HG03571 (cell line): ENCODE measurements at regions not wholly inside any gene's neighbourhood (a gene's known extent, or its start where the extent isn't known, plus 50 kb on each side); places are given as distances from the start of the nearest gene placed in this dataset.

ENCODE experiments used
- ATAC-seq: cut with Tn5 transposase; IDR thresholded peaks from one replicate; pipeline ENCODE4 v1.9.1; 2021; ENCODE audit not compliant: unreplicated experiment

DNA sequence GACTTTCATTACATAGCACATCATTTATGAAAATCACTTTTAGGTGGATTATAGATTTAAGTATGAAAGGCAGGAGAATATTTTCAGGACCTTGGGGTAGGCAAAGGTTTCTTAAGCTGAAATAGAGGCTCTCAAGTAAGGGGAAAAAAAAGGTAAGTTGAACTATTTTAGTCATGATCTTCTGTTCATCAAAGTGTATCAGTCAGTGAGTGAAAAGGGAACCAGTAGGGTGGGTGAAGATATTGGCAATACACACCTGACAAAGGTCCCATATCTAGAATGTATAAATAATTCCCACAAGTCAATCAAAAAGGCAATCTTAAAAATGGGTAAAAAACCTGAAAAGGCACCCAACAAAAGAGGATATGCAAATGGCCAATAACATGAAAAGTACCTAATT lies 218.6 kb downstream of the KLF13 start:
- no peak for ATAC-seq

DNA sequence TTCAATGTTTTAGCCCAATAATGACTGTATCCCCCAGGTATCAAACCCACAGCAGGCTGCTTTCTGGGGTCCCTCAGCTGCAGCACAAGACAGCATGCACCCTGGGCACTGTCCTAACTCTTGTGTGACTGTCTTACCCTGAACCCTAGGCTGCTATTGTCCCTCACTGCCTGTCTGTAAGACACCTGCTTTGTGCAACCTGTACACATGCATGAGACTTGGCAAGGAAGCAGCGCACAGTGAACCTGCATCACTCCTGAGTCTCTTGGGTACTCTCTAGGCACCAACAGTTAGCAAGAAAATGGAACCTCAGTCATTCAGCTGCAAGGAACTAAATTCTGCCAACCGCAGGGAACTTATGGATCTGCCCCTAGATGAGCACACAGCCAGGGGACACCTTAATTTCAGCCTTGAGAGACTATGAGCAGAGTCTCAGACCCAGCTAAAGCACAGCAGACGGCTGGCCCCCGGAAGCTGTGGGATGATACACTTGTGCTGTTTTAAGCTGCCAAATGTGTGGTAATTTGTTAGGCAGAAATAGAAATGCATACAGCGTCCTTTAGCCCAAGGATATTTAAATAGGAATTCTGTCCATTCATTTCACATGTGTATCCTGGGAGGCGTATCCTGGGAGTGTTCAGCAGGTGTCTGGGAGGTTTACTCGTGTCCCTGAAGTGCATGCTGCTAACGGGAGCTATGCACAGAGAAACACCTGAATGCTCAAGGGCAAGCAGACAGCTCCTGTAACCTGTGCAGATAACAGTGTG lies 223.8 kb downstream of the KLF13 start:
- no peak for ATAC-seq

DNA sequence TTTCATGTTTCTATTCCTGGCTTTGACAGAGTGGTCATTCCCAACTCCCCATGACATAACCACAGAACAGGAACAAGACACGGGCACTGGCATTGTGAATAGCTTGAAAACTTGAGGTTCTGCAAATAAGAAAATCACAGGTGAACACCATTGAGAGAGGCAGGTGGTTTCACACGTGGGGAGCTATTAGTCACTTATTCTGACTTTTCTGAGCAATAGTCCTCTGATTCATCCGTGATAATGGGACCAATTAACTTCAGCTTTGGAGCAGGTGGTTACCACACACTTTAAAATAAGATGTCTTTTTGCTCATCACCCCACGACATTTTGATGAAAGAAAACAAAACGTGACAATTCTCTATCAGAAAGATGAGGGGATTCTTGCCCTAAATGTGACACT lies 224.7 kb downstream of the KLF13 start:
- no peak for ATAC-seq

DNA sequence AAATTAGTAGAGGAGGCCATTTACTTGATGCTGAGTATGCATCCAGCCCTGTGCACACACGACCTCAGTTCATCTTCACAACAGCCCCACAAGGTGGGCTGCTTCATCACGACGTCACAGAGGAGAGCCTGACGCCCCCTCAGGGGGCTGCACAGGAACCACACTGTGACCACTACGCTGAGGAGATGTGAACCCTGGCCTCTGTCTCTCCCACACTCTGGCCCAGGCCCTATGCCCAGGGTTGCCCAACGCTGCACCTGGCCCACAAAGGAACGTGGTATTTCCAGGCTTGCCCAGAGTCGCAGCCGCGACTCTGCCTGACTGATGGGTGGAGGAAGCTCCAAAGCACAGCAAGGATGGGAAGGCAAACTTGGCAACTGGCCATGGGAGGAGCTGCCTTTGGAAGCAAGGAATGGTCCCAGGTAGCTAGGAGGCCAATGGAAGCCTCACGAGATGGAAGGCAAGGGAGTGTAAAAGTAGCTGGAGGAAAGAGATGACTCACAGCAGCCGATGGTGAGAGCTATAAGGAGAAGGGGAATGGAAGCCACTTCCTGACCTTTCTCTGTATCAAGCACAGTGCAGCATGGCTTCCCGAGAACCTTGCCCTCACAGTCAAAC lies 226.0 kb downstream of the KLF13 start:
- no peak for ATAC-seq

DNA sequence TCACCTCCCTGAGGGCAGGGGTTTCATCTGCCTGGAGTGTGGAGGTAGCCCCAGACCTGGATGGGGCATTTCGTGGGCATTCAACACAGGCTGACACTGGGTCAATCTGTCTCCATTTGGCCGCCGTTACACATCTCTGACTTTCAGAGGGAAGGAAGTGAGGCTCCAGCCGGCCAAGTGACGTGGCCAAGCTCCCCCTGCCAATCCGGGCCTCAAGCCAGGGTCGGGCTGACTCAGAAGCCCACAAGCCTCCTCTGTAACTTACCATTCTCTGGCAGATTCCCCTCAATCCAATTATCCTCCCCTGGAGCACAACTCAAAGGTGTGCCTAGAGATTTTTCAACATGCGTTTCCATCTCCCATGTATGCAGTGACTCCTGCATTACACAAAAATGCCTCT lies 227.6 kb downstream of the KLF13 start:
- ATAC-seq = no peak

DNA sequence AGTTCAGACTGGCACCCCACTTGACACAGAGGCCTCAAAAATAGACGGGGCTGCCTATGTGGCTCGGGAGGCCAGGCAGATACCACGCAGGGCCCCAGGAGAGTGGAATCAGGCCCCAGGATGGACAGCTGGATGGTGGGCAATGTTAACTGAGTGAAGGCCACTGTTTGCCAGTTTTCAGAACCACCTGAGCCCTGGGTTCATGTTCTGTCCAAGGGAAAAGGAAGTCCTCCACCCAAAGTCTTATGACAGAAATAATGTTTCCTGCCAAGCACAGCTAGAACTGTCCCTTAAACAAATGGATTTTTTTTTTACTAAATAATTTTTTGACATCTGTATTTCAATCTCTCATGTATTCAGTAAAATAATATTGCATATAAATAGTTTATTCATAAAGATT lies 228.4 kb downstream of the KLF13 start:
- ATAC-seq = no peak

DNA sequence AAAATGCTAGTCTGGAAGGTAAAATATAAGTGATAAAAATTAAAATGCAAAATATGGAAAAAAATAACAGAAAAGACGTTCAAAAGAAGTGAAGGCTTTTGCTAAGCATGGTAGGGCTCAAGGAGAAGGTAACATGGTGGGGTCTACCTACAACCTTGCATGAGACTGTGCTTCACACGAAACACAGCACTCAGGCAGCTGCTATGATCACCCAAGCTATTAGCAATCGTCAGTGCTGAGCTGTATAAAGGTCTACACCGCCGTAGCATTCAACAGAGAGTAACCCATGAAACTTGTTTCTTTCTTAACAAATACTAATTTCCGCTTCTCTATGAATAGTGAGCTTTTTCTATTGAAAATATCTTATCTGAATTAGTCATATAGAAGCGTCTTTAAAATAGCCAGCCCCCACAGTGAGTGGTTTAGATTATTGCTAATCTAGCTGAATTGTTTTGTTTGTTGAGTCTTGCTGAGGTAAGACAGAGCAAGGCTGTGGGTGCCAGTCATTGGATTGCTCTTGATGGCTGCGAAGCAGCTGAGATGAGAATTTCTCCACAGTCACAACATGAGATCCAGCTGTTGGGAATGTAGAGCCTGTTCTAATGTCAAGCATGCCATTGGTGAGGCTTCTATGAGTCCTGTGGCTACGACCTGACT lies 230.0 kb downstream of the KLF13 start:
- ATAC-seq = no peak

DNA sequence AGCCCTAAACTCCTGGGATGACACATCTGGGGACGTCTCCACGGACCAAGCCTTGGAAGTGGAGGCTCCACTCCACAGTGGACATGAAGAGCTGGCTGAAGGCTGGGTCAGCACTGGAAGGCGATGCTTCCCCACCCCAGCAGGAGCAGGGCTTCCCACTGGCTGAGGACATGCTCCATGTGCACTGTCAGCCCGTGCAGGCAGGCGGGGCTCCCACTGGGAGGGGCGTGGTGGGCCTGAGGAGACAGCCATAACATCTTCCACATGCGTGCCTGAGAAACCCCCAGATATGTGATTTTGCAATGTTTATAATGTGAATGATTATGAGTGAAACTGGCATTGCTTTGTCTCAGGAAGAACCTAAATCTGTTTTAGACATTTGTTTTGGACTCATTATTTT lies 231.3 kb downstream of the KLF13 start:
- no peak for ATAC-seq

DNA sequence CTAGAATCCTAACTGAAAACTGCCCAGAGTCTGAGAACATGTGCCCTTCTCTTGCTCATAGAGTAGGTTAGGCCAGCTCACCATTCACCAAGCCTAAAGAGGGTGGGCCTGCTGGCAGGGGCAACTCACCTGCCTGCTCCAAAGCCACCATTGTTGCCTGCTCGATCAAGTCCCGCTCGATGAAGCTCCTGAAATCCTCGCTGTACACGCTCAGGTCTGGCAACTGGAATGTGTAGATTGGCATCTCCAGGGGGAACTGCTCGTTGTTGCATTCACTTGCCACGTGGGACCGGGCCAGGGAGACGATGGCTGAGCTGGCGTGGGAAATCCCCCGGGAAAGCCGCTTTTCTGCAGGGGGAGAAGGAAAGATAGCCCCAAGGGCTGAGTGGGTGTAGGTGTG lies 232.2 kb downstream of the KLF13 start:
- no peak for ATAC-seq

DNA sequence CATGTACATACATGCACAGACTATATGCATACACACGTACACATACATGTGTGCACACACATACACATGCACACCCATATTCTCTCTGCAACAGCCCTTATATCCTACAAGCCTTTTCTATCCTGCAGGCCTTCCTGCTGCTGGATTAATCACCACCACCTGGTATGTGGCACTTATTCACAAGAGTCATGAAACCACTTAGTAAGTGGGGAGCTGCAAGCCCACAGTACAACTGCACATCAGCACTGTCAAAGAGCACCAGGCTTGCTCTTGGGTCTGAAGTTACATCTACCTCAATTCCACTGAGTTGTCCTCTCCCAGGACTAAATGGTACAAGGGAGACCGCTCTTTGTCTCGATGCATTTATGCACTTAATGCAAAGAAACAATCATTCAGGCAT lies 233.2 kb downstream of the KLF13 start:
- no peak for ATAC-seq

DNA sequence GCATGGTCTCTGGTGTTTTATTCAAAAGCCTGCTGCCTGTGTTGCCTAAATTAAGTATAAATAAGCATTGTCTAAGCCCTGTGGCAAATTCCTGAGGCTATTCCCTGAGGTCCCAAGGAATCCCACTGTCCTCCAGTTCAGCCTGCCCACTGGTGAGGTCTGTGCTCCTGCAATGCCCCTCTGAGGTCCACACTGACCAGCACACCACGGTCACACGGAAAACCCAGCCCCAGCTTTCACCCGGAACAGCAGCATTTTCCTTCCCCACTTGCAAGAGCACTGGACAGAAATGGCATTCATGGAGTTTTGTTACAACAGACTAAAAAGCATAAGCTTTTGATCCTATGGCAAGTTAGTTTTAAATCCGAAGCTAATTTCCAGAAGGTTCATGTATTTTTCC lies 234.0 kb downstream of the KLF13 start:
- ATAC-seq = no peak

DNA sequence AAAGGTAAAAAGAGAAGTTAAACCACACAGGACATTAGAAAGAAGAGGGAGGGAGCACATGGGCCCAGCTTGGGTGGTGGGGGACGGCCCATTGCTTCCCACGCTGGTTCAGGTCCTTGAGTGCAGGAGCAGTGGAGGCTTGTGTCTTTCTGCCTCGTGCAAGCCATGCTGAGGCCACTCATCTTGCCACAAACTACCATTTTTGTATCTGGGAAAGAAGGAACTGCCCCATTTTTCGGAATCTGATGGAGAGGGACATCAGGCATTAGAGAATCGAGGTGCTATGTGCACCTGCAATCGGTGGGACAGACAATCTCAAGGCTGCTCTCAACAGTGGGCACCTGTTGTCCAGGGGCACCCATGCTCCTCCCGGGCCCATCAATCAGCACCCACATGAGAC lies 234.5 kb downstream of the KLF13 start:
- ATAC-seq = no peak

DNA sequence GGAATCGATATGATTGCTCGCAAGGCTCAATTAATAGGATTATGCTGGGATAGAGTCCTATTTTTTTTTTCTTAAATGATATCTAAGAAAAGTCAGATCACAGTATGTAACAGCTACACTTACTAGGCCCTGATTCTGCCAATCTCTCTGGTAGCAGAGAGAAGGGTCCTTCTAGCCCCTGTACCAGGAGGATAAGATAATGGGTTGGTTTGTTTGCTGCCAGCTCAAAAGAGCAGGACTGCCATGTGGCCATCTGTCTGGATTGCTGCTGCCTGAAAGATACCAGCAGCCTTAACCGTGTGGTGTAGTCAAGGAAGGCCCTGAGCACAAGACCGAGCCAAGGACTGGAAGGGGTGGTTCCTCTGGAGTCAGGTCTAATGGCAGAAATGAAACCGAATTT lies 236.4 kb downstream of the KLF13 start:
- ATAC-seq = no peak

DNA sequence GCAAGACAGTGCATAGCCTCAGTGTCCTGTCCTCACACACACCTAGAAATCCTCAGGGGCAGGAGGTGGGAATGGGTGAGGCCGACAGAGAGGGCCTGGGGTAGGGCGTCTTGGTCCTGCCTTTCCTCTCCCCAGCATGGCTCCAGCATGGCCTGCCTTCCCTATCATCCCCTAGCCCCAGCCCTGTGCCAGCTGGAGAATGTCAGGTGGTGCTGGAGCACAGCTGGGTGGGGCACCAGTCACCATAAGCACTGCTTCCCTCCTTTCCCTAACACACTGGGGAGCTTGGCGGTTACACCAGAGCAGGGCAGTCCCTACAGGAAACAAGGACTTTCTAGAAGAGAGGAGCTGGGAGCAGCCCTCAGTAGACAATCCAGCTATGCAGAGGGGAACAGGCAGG lies 236.8 kb downstream of the KLF13 start:
- no peak for ATAC-seq

DNA sequence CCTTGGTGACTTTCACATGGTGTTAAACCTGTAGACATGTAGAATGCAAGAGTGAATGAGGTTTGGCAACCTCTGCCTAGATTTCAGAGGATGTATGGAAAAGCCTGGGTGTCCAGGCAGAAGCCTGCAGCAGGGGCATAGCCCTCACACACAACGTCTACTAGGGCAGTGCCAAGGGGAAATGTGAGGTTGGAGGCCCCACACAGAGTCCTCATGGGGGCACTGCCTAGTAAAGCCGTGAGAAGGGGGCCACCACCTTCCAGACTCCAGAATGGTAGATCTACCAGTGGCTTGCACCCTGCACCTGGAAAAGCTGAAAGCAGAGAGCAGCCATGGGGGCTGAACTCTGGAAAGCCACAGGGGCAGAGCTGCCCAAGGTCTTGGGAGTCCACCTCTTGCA lies 241.2 kb downstream of the KLF13 start:
- no peak for ATAC-seq

DNA sequence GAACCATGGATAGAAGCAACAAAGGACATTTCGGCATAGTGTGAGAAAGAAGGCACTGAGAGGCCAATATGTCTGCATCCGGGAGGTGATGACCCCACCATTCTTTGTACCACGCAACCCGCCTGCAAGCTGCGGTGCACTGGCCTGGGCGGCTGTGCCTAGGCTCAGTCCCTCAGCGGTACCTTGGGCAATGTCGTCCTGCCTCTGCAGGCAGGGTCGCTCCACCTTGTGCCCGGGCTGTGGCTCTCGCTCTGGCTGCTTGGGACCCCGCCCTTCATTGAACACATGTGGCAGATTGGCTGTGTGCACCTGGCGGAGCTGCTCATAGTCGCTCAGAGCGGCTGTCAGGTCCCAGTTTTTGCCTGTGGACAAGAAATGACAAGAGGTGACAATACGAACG lies 243.2 kb downstream of the KLF13 start:
- ATAC-seq = no peak

DNA sequence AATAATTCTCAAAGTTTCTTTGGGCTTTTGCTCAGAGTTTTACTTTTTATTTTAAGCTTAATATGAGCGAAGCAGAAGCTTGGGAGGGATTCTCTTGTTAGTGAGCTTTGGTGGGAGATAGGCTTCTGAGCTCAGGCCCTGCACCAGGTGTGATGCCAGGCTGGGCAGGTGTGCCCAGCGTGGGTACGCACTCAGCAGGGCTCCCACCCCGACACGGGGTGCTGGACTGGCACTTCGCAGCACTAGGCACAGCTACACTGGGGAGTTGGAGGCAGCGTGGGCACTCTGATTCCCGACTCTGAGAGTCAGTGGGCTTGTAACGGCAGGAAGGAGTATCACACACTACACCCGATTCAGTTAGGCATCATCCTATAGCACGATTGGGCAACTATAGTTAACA lies 244.0 kb downstream of the KLF13 start:
- ATAC-seq = no peak

DNA sequence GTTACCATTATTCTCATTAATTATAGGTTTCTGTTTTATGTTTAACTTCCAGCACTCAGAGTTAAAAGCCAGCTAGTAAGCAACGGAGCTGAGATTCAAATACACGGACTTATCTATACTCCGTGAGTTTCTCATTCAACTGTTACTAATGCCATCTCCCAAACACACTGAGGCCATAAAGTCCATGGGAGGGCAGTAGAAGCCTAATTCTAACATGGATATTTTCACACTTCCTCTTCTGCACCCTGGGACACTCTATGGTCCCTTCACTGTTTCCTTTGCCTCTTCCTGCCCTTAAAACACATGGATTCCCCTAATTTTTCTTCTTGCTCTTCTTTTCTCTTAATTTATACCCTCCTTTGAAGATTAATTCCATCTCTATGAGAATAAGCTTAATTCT lies 245.0 kb downstream of the KLF13 start:
- ATAC-seq = no peak

DNA sequence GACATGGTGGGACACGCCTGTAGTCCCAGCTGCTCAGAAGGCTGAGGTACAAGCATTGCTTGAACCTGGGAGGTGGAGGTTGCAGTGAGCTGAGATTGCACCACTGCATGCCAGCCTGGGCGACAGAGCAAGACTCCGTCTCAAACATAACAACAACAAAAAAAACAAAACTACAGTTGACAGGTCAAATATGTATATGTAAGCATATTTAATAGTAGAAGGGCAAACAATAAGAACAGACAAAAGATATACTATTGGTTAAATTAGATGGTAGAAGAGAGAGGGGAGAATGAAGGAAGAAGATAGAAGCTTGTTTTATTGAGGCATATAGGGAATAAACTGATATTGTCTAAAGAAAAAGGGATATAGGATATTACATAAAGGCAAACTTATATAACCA lies 247.1 kb downstream of the KLF13 start:
- no peak for ATAC-seq

DNA sequence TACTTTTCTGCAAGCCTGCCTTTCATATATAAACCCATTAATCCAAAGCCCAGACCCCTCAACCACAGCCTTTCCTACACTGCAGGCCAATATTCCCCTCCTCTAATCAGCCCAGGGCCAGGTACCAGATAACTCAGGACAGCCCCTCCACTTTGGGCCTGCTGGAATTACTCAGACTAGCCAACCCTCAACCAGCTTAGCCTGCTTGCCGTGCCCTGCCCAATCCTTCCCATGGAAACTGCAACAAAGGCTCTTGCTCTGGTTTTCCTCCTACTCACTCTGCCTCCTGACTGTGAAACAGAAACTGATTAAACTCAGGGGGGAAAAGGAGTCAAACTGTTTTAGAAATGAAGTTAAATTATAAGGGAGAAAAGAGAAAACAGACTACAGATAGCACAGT lies 248.1 kb downstream of the KLF13 start:
- no peak for ATAC-seq

DNA sequence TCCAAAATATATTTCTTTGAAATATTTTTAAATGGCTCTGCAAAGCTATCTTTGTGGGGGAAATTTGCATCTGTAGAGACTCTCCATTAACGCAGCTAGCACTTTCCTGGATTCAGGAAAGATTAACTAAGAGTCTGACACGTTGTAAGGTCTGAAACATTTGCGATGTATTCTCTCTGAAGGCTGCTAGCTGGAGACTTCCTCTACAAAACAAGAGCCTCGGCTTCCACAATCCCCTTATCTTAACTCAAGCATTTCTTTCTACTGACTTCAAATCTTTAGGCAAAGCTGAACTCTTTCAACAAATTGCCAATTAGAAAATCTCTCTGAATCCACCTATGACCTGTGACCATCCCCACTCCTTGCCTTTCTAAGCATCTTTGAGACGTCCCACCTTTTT lies 250.5 kb downstream of the KLF13 start:
- ATAC-seq = no peak

DNA sequence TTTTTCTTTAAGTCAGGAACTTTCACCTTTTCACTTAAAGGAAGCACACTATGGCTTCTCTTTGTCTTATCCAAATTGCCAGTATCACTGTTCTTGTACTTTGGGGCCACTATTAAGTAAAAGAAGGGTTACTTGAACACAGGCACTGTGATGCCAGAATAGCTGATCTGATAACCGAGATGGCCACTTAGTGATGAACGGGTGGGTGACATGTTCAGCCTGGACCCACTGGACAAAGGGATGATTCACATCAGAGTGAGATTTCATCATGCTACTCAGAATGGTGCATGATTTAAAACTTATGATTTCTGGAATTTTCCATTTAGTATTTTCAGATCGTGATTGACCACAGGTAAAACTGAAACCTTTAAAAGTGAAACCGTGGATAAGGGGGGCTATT lies 252.6 kb downstream of the KLF13 start:
- ATAC-seq = no peak

DNA sequence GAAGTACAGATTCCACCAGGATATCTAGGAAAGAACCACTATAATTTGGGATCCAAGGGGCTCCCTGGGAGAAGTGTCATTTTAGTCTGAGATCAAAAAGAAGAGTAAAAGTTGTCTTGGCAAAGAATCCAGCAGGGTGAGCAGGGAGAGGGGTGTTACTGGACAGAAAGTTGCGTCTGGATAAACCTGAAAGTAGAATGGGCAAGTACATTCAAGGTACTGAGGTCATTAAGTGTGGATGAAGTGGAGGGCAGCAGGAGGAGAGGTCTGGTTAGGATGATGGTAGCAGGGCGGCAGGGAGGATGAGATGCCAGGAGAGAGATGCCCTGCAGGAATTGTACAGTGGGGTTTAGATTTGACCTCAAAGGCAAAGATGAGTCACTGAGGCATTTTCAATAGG lies 253.3 kb downstream of the KLF13 start:
- no peak for ATAC-seq
